ENCODE measurements at regions not wholly inside any gene's neighbourhood (a gene's known extent, or its start where the extent isn't known, plus 50 kb on each side); places are given as distances from the start of the nearest gene placed in this dataset.

DNA sequence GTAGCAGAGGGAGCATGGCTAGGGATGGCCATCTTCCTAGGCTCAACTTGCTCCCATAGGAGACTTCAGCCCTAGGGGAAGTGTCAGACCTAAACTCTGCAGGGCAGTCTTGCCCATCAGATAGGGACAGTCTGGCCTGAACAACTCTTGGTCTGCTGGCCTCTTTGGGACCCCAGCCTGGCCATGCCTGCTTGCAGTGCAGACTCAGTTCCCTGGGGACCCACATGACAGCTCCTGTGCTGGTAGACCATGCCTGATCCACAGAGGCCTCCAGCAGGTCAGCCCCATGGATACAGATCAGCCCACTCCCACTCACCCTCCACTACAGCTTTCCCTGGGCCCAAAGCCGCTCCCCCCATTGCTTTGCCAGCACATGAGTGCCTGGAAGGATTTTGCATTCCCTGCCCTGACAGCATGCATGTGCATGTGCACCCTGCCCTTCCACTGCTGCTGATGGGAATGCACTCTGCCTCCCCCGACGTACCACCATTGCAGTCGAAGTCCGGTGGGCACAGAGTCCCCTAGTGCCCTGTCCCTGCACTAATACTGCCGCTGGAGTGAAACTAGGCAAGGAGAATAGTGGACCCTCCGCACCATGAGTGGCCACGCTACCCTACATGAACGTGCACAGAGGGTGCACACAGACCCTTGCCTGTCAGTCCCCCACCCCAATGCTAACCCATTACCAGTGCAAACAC is 841.4 kb downstream of the FSCB start:
- ATAC-seq (ENCODE audit: low read depth) = no peak
- POLR2A ChIA-PET (ENCODE audit: unreplicated experiment) = no interaction called here
- H3K9me1 ChIP-seq (ENCODE audit: insufficient read depth, low read length) = no peaks in the 10 kb centered on the region

More for the DNA sequence above, 841.4 kb downstream of the FSCB start:
- no peak for DNase-seq
- no peak overlapping the region for H4K8ac ChIP-seq (ENCODE audit: low read depth in 2 of 2, low read length in 2 of 2)
- H4K20me1 ChIP-seq (ENCODE audit: insufficient read depth, low read length) = no peaks in the 10 kb centered on the region
- WGBS, 2 experiments (ENCODE audit: extremely low coverage in 2 of 2, insufficient read length in 1 of 2) = 54% methylated on average over 3 of the region's 9 CpGs; no CpG with 5 or more reads in 1 of the 2 experiments
- no peak overlapping the region for H3K4me2 ChIP-seq (ENCODE audit: low read depth, low read length)
- H4K91ac ChIP-seq (ENCODE audit: insufficient read depth, low read depth, low read length) = no peak overlapping the region
- no peak overlapping the region for H3K4ac ChIP-seq (ENCODE audit: low read depth, low read length)
- no peak overlapping the region for H4K5ac ChIP-seq (ENCODE audit: low read depth, low read length)
- no peak overlapping the region for H2AK9ac ChIP-seq (replicated peaks; ENCODE audit: low read depth, low read length, poor library complexity)
- H3K27me3 ChIP-seq (ENCODE audit: control insufficient read depth, insufficient read depth, low read length) = no peaks in the 10 kb centered on the region
- no peak overlapping the region for H3K27ac ChIP-seq (ENCODE audit: insufficient read depth, low read length)
- H3K9ac ChIP-seq (ENCODE audit: low read depth, low read length) = no peak overlapping the region
- TF ChIP-seq MXI1 (IDR thresholded peaks at IDR 0.05; ENCODE audit: borderline replicate concordance, low read depth, low read length) (no peak), NFE2L2 (IDR thresholded peaks at IDR 0.05; ENCODE audit: low read depth, low read length) (no peak), POLR2A (IDR thresholded peaks at IDR 0.05; ENCODE audit: low read depth, low read length) (no peak), CHD1 (IDR thresholded peaks at IDR 0.05; ENCODE audit: low read depth, low read length) (no peak), MAZ (IDR thresholded peaks at IDR 0.05; ENCODE audit: borderline replicate concordance, low read depth, low read length) (no peak), RAD21 (IDR thresholded peaks at IDR 0.05; ENCODE audit: low read length) (no peak), SMC3 (IDR thresholded peaks at IDR 0.05; ENCODE audit: low read depth, low read length) (no peak), RFX5 (IDR thresholded peaks at IDR 0.05; ENCODE audit: low read depth, low read length) (no peak), FOS (IDR thresholded peaks at IDR 0.05; ENCODE audit: low read depth, low read length) (no peak), CEBPB (IDR thresholded peaks at IDR 0.05; ENCODE audit: low read depth, low read length) (no peak), BHLHE40 (IDR thresholded peaks at IDR 0.05; ENCODE audit: low read depth, low read length) (no peak), ELK1 (IDR thresholded peaks at IDR 0.05; ENCODE audit: borderline replicate concordance, low read depth, low read length) (no peak), MAFK (IDR thresholded peaks at IDR 0.05; ENCODE audit: low read depth, low read length) (no peak), RCOR1 (IDR thresholded peaks at IDR 0.05; ENCODE audit: insufficient replicate concordance, low read length) (no peak)
- TF ChIP-seq, protein P1, sequence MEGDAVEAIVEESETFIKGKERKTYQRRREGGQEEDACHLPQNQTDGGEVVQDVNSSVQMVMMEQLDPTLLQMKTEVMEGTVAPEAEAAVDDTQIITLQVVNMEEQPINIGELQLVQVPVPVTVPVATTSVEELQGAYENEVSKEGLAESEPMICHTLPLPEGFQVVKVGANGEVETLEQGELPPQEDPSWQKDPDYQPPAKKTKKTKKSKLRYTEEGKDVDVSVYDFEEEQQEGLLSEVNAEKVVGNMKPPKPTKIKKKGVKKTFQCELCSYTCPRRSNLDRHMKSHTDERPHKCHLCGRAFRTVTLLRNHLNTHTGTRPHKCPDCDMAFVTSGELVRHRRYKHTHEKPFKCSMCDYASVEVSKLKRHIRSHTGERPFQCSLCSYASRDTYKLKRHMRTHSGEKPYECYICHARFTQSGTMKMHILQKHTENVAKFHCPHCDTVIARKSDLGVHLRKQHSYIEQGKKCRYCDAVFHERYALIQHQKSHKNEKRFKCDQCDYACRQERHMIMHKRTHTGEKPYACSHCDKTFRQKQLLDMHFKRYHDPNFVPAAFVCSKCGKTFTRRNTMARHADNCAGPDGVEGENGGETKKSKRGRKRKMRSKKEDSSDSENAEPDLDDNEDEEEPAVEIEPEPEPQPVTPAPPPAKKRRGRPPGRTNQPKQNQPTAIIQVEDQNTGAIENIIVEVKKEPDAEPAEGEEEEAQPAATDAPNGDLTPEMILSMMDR (conservative IDR thresholded peaks at IDR 0.05; ENCODE audit: low read depth, low read length) = no peak
- TF ChIP-seq, protein P2, sequence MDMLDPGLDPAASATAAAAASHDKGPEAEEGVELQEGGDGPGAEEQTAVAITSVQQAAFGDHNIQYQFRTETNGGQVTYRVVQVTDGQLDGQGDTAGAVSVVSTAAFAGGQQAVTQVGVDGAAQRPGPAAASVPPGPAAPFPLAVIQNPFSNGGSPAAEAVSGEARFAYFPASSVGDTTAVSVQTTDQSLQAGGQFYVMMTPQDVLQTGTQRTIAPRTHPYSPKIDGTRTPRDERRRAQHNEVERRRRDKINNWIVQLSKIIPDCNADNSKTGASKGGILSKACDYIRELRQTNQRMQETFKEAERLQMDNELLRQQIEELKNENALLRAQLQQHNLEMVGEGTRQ (IDR thresholded peaks at IDR 0.05; ENCODE audit: low read depth, low read length) = no peak
- peaks cover 13% of the 10 kb centered on the region for H3K9me3 ChIP-seq (ENCODE audit: control insufficient read depth, insufficient read depth, low read length)
- intact Hi-C loops (cut with micrococcal nuclease) (no loop called here), in situ Hi-C loops (cut with MboI; ENCODE audit: low sequenced_read_pairs) (no loop called here), dilution Hi-C loops (cut with HindIII; ENCODE audit: low sequenced_read_pairs, unreplicated experiment) (no loop called here)
- H3K18ac ChIP-seq (ENCODE audit: low read depth, low read length) = no peak overlapping the region
- no peak overlapping the region for H2BK15ac ChIP-seq (ENCODE audit: low read depth, low read length)
- no peak overlapping the region for H3K23ac ChIP-seq (ENCODE audit: low read depth, low read length)
- no peak overlapping the region for H2AFZ ChIP-seq (replicated peaks; ENCODE audit: low read length, poor library complexity)
- no peak overlapping the region for H3K14ac ChIP-seq (replicated peaks; ENCODE audit: low read depth, low read length)
- no peaks in the 10 kb centered on the region for H3K4me1 ChIP-seq (ENCODE audit: control insufficient read depth, insufficient read depth, low read length)
- no peaks in the 10 kb centered on the region for H3K79me1 ChIP-seq (ENCODE audit: low read depth in 1 of 2, low read length in 2 of 2)
- no TSS peak for BruUV-seq (replicated peaks)
- H2BK120ac ChIP-seq (ENCODE audit: low read depth, low read length) = no peak overlapping the region
- CTCF ChIA-PET = no interaction called here
- H2BK20ac ChIP-seq (ENCODE audit: low read depth, low read length) = no peak overlapping the region
- no peaks in the 10 kb centered on the region for H3K36me3 ChIP-seq (ENCODE audit: control insufficient read depth, insufficient read depth, low read length)
- H3K56ac ChIP-seq (ENCODE audit: extremely low read depth, insufficient read depth, low read length) = no peak overlapping the region
- H2AK5ac ChIP-seq (ENCODE audit: low read depth, low read length) = no peak overlapping the region
- H3K4me3 ChIP-seq (ENCODE audit: insufficient read depth, low read depth, low read length) = no peak overlapping the region
- H2BK5ac ChIP-seq (ENCODE audit: low read depth, low read length, poor library complexity, severe bottlenecking) = no peak overlapping the region
